Ishikawa (cell line): ENCODE measurements at regions not wholly inside any gene's neighbourhood (a gene's known extent, or its start where the extent isn't known, plus 50 kb on each side); places are given as distances from the start of the nearest gene placed in this dataset.

Source experiments
- CEBPB ChIP-seq: IDR thresholded peaks from 2 replicates; pipeline ENCODE4 v1.6.1; 2012
- CREB1 ChIP-seq: IDR thresholded peaks from 2 replicates; pipeline ENCODE4 v1.6.1; 2012; ENCODE audit warnings: low read depth
- EGR1 ChIP-seq: IDR thresholded peaks from 2 replicates; pipeline ENCODE4 v1.6.1; 2012
- EP300 ChIP-seq: IDR thresholded peaks from 2 replicates; pipeline ENCODE4 v1.6.1; 2012; ENCODE audit warnings: borderline replicate concordance
- FOXM1 ChIP-seq: IDR thresholded peaks from 2 replicates; pipeline ENCODE4 v1.6.1; 2012; ENCODE audit warnings: low read depth, borderline replicate concordance
- NFIC ChIP-seq: IDR thresholded peaks from 2 replicates; pipeline ENCODE4 v1.6.1; 2012
- RAD21 ChIP-seq: IDR thresholded peaks from 2 replicates; pipeline ENCODE4 v1.6.1; 2012; ENCODE audit warnings: low read depth
- TAF1 ChIP-seq: IDR thresholded peaks from 2 replicates; pipeline ENCODE4 v1.6.1; 2012; ENCODE audit warnings: low read depth, mild to moderate bottlenecking
- TCF12 ChIP-seq: IDR thresholded peaks from 2 replicates; pipeline ENCODE4 v1.6.1; 2012; ENCODE audit warnings: low read depth
- TEAD4 ChIP-seq: IDR thresholded peaks from 2 replicates; pipeline ENCODE4 v1.6.1; 2012
- YY1 ChIP-seq: IDR thresholded peaks from 2 replicates; pipeline ENCODE4 v1.6.1; 2012; ENCODE audit warnings: low read depth
- ZBTB7A ChIP-seq: IDR thresholded peaks from 2 replicates; pipeline ENCODE4 v1.6.1; 2012; ENCODE audit warnings: low read depth
- TF ChIP-seq, protein P1 (sequence below): IDR thresholded peaks from 2 replicates; pipeline ENCODE4 v1.6.1; 2012
- TF ChIP-seq, protein P2 (sequence below): IDR thresholded peaks from 2 replicates; pipeline ENCODE4 v1.6.1; 2012; ENCODE audit warnings: low read depth, mild to moderate bottlenecking
- TF ChIP-seq, protein P3 (sequence below): IDR thresholded peaks from 2 replicates; pipeline ENCODE4 v1.6.1; 2012

DNA sequence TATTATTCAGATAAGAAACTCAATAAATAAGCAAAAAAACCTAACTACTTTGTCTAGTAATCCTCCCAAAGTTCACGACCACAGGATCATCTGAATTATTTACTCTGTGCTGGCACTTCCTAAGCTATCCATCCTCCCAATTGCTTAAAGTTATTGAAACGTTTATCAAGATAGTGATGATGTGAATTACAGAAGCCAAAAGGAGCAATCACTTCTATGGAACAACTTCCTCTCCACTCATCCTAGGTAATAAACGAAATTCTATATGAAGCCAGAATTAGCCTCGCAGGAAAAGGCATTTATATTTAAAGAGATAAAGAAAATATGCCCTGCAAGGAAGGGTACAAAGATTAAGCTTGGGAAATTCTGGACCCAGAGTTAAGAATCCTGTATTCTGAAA, 475.4 kb downstream of the NLGN4X start:
- TF ChIP-seq TEAD4 (no peak), EGR1 (no peak), FOXM1 (no peak), EP300 (no peak), RAD21 (no peak), YY1 (no peak), CREB1 (no peak), TCF12 (no peak), NFIC (no peak), TAF1 (no peak), CEBPB (no peak), ZBTB7A (no peak)
- TF ChIP-seq, protein P1, sequence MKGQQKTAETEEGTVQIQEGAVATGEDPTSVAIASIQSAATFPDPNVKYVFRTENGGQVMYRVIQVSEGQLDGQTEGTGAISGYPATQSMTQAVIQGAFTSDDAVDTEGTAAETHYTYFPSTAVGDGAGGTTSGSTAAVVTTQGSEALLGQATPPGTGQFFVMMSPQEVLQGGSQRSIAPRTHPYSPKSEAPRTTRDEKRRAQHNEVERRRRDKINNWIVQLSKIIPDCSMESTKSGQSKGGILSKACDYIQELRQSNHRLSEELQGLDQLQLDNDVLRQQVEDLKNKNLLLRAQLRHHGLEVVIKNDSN, result no peak
- TF ChIP-seq, protein P2, sequence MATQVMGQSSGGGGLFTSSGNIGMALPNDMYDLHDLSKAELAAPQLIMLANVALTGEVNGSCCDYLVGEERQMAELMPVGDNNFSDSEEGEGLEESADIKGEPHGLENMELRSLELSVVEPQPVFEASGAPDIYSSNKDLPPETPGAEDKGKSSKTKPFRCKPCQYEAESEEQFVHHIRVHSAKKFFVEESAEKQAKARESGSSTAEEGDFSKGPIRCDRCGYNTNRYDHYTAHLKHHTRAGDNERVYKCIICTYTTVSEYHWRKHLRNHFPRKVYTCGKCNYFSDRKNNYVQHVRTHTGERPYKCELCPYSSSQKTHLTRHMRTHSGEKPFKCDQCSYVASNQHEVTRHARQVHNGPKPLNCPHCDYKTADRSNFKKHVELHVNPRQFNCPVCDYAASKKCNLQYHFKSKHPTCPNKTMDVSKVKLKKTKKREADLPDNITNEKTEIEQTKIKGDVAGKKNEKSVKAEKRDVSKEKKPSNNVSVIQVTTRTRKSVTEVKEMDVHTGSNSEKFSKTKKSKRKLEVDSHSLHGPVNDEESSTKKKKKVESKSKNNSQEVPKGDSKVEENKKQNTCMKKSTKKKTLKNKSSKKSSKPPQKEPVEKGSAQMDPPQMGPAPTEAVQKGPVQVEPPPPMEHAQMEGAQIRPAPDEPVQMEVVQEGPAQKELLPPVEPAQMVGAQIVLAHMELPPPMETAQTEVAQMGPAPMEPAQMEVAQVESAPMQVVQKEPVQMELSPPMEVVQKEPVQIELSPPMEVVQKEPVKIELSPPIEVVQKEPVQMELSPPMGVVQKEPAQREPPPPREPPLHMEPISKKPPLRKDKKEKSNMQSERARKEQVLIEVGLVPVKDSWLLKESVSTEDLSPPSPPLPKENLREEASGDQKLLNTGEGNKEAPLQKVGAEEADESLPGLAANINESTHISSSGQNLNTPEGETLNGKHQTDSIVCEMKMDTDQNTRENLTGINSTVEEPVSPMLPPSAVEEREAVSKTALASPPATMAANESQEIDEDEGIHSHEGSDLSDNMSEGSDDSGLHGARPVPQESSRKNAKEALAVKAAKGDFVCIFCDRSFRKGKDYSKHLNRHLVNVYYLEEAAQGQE, result no peak
- TF ChIP-seq, protein P3, sequence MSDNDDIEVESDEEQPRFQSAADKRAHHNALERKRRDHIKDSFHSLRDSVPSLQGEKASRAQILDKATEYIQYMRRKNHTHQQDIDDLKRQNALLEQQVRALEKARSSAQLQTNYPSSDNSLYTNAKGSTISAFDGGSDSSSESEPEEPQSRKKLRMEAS, result no peak

DNA sequence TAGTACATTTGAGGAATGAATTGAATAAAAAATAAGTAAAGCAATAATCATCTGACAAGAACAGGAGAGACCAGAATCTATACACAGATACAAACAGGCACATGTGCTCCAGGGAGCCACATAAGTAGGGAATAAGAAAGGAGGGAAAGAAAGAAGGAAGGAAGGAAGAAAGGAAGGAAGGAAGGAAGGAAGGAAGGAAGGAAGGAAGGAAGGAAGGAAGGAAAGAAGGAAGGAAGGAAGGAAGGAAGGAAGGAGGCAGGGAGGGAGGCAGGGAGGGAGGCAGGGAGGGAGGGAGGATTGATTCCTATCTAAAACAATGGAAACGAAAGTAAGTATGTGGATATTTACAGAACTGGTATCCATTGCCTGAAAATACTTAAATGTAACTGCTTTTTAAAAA, 475.8 kb downstream of the NLGN4X start:
- TF ChIP-seq EP300, result no peak
- TF ChIP-seq NFIC, result no peak
- no peak for TF ChIP-seq EGR1
- TF ChIP-seq TAF1, result no peak
- no peak for TF ChIP-seq TCF12
- TF ChIP-seq, protein P3, result no peak
- TF ChIP-seq, protein P1, result no peak
- TF ChIP-seq, protein P2, result no peak
- TF ChIP-seq CREB1, result no peak
- TF ChIP-seq TEAD4, result no peak
- TF ChIP-seq RAD21, result no peak
- no peak for TF ChIP-seq YY1
- TF ChIP-seq ZBTB7A, result no peak
- TF ChIP-seq FOXM1, result no peak
- no peak for TF ChIP-seq CEBPB

DNA sequence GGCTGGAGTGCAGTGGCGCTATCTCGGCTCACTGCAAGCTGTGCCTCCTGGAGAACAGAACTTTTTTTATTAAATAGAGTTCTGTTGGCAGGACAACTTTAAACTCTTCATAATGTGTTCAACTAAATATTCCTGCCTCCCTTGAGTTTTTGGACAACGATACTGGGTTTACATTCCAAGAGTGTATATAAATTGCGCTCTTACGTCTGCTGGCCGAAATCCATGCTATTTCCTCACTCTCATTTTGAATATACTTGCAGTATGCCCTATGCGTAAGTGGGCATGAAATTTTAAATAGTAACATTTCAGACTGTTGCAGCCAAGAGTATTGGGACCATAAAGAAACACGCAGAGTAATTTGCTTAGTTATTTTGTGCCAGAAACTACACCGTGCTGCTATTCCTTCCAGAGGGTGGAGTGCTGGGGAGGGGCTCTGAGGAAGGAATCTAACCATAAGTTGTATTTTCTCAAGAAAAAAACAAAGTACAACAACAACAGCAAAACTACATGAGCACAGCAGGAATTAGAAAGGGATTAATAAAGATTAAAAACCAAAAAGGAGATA, 480.0 kb downstream of the NLGN4X start:
- TF ChIP-seq NFIC (no peak), FOXM1 (no peak), TEAD4 (no peak), EGR1 (no peak), ZBTB7A (no peak)

DNA sequence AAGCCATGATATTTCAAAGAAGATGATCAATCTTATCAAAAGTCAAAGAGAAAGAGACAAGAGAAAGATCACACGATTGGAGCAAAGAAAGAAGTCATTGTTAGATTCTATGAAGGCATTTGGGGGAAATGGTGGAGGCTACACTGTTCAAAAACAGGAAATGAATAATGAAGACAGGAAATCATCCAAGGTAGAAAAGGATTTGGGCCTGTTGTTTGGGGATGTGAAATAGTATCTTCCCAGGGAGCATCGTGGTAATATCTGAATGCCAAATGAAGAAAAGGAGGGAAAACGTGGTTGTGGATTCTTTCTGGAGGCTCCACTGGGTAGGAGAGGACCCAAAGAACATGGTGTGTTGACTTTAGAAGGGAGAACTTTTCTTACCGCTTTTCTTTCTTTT, 482.4 kb downstream of the NLGN4X start:
- no peak for TF ChIP-seq ZBTB7A
- no peak for TF ChIP-seq TCF12

DNA sequence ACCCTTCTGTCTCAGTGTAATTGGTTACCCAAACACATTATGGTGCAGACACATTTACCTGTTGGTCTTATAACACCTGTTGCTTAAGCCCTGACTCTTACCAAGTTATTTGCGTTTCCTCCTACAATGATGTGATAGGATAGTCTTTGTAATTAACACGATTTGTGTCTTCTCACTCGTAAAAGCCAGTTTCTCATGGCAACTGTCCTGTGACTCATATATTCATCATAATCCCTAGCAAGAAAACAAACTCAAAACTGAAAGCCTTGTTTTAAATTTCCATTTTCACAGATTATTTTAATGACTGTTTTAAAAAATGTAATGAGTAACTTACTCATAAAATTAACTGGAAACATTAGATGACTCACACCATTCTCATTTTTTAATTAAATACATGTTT, 495.2 kb downstream of the NLGN4X start:
- TF ChIP-seq YY1 (no peak), TAF1 (no peak), CEBPB (no peak), TCF12 (no peak), TEAD4 (no peak), NFIC (no peak)
- TF ChIP-seq, protein P1, result no peak
- TF ChIP-seq, protein P3, result no peak

DNA sequence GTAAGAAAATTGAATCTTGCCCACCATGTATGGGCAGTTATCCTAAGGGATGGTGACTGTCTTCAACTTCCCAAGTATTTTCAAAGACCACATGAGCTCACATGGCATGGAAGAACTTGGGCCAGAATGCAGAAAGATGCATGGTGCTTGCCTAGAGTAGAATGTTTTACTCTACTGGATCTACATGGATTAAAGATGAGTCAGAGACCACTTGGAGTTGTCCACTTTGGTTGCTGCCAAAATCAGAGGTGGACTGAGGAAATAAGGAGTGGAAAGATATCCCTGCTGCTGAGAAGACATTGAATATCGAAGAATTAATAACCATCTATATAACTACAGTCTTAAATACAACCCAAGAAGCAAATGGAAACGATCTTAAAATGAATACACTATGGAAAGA, 498.1 kb downstream of the NLGN4X start:
- no peak for TF ChIP-seq NFIC
- no peak for TF ChIP-seq EGR1
- no peak for TF ChIP-seq ZBTB7A
- no peak for TF ChIP-seq TAF1
- TF ChIP-seq RAD21, result no peak
- TF ChIP-seq, protein P1, result no peak
- TF ChIP-seq CEBPB, result no peak
- TF ChIP-seq EP300, result no peak
- no peak for TF ChIP-seq TCF12
- TF ChIP-seq YY1, result no peak
- TF ChIP-seq FOXM1, result no peak
- TF ChIP-seq, protein P3, result no peak
- no peak for TF ChIP-seq TEAD4
- TF ChIP-seq, protein P2, result no peak
- TF ChIP-seq CREB1, result no peak
